ENCODE measurements at regions not wholly inside any gene's neighbourhood (a gene's known extent, or its start where the extent isn't known, plus 50 kb on each side); places are given as distances from the start of the nearest gene placed in this dataset. TPM values are rescaled to one million over a fixed set of nuclear protein-coding genes. Genes with fewer than 3 reads are reported as not detected.

GRCh38 chr3:41143421-41144031 lies 55.8 kb upstream of the CTNNB1 start:
- no peak overlapping the region for H3K27ac ChIP-seq
- no peaks in the 10 kb centered on the region for H4K20me1 ChIP-seq (ENCODE audit: insufficient read depth)
- H3K9me2 ChIP-seq (ENCODE audit: insufficient read depth): no peaks in the 10 kb centered on the region
- no peak overlapping the region for H3K4me2 ChIP-seq (ENCODE audit: unreplicated experiment)
- no peak overlapping the region for H2AFZ ChIP-seq
- no peaks in the 10 kb centered on the region for H3K4me1 ChIP-seq (ENCODE audit: insufficient read depth)
- H3K9ac ChIP-seq: no peak overlapping the region
- WGBS, 2 experiments (ENCODE audit: low coverage in 1 of 2, low lambda C conversion rate in 2 of 2, missing lambda C conversion rate in 2 of 2): 7 to 14% methylated on average over 3 of the region's 3 CpGs
- no peak overlapping the region for H3K4me3 ChIP-seq
- DNase-seq: no peak
- H3K9me3 ChIP-seq (ENCODE audit: low read depth): no peaks in the 10 kb centered on the region
- no peaks in the 10 kb centered on the region; the same call in 1 of the 2 replicates for H3K27me3 ChIP-seq (replicated peaks; ENCODE audit: insufficient read depth)
- H3K79me2 ChIP-seq (ENCODE audit: insufficient read depth): no peaks in the 10 kb centered on the region
- TF ChIP-seq EZH2phosphoT487 (IDR thresholded peaks at IDR 0.05; ENCODE audit: insufficient read depth, low read depth): no peak
- no peak for TF ChIP-seq EZH2 (IDR thresholded peaks at IDR 0.05; ENCODE audit: insufficient read depth, poor library complexity, severe bottlenecking)
- in situ Hi-C loops (cut with MboI): no loop called here
- H3K36me3 ChIP-seq (ENCODE audit: low read depth): no peaks in the 10 kb centered on the region
- H3F3A ChIP-seq (ENCODE audit: insufficient read depth): no peaks in the 10 kb centered on the region

DNA sequence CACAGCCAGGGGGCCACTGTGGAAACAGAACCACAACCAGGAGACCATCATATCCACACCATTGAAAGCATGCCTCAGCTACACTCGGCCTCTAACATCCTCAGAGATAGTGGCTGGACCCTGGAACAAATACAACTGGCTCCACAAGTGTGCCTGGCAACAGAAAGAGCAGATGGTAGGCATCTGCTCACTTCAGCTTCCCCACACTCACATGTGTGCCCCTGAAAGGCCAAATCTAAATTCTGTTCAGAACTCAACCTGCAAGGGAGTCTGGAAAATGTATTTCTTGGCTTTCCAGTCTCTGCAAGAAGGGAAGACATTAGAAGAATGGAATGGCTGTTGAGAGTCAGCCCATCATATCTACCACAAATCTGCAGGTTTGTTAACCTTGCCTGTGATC lies 54.7 kb upstream of the CTNNB1 start:
- 0 to 8% methylated on average over 1 of the region's 1 CpG for whole genome bisulfite sequencing, 2 experiments (ENCODE audit: low coverage in 1 of 2, low lambda C conversion rate in 2 of 2, missing lambda C conversion rate in 2 of 2)
- Histone ChIP-seq H3K4me3 (no peak overlapping the region), H2AFZ (no peak overlapping the region), H3K9me2 (ENCODE audit: insufficient read depth) (no peaks in the 10 kb centered on the region), H3K36me3 (ENCODE audit: low read depth) (no peaks in the 10 kb centered on the region), H3K9me3 (ENCODE audit: low read depth) (no peaks in the 10 kb centered on the region), H3K9ac (no peak overlapping the region), H3K79me2 (ENCODE audit: insufficient read depth) (no peaks in the 10 kb centered on the region), H4K20me1 (ENCODE audit: insufficient read depth) (no peaks in the 10 kb centered on the region), H3K27me3 (replicated peaks; ENCODE audit: insufficient read depth) (no peaks in the 10 kb centered on the region; the same call in 1 of the 2 replicates), H3K4me2 (ENCODE audit: unreplicated experiment) (no peak overlapping the region), H3K4me1 (ENCODE audit: insufficient read depth) (no peaks in the 10 kb centered on the region), H3F3A (ENCODE audit: insufficient read depth) (no peaks in the 10 kb centered on the region), H3K27ac (no peak overlapping the region)
- in situ Hi-C loops (cut with MboI): no loop called here
- no peak for TF ChIP-seq EZH2 (IDR thresholded peaks at IDR 0.05; ENCODE audit: insufficient read depth, poor library complexity, severe bottlenecking)
- no peak for TF ChIP-seq EZH2phosphoT487 (IDR thresholded peaks at IDR 0.05; ENCODE audit: insufficient read depth, low read depth)
- DNase-seq: no peak

DNA sequence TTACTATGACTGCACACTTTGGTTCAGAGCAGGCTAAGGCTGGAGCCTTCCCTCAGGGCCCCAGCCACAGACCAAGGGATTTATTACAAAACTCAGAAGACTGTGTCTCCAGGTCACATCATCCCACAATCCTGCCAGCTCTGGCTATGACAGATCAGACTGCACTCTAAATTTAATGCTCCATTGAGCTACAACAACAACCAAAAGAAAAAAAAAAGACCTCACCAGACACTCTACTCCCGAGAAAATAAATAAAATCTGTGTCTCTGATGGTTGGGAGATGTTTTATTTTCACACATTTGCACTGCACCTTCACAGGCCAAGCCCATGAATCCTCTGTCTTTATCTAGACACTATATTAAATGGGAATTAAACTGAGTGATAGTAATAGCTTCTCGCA lies 50.8 kb upstream of the CTNNB1 start:
- Histone ChIP-seq H3K4me1 (ENCODE audit: insufficient read depth) (no peaks in the 10 kb centered on the region), H3K27me3 (replicated peaks; ENCODE audit: insufficient read depth) (no peaks in the 10 kb centered on the region), H3K27ac (no peak overlapping the region), H2AFZ (no peak overlapping the region), H3K79me2 (ENCODE audit: insufficient read depth) (no peaks in the 10 kb centered on the region), H4K20me1 (ENCODE audit: insufficient read depth) (no peaks in the 10 kb centered on the region), H3K9ac (no peak overlapping the region), H3K4me2 (ENCODE audit: unreplicated experiment) (no peak overlapping the region), H3K9me3 (ENCODE audit: low read depth) (no peaks in the 10 kb centered on the region), H3K36me3 (ENCODE audit: low read depth) (no peaks in the 10 kb centered on the region), H3K4me3 (no peak overlapping the region), H3F3A (ENCODE audit: insufficient read depth) (no peaks in the 10 kb centered on the region), H3K9me2 (ENCODE audit: insufficient read depth) (no peaks in the 10 kb centered on the region)
- in situ Hi-C loops (cut with MboI): no loop called here
- no peak for DNase-seq
- TF ChIP-seq EZH2 (IDR thresholded peaks at IDR 0.05; ENCODE audit: insufficient read depth, poor library complexity, severe bottlenecking) (no peak), EZH2phosphoT487 (IDR thresholded peaks at IDR 0.05; ENCODE audit: insufficient read depth, low read depth) (no peak)
- 22 to 29% methylated on average over 2 of the region's 2 CpGs for WGBS, 2 experiments (ENCODE audit: low coverage in 1 of 2, low lambda C conversion rate in 2 of 2, missing lambda C conversion rate in 2 of 2)

- no peak overlapping the region for H2AFZ ChIP-seq
- in situ Hi-C loops (cut with MboI): no loop called here
- no peak overlapping the region for H3K27ac ChIP-seq
- no peaks in the 10 kb centered on the region for H3K79me2 ChIP-seq (ENCODE audit: insufficient read depth)
- no peaks in the 10 kb centered on the region for H4K20me1 ChIP-seq (ENCODE audit: insufficient read depth)
- WGBS, 2 experiments (ENCODE audit: low coverage in 1 of 2, low lambda C conversion rate in 2 of 2, missing lambda C conversion rate in 2 of 2): 28 to 34% methylated on average over 4 of the region's 4 CpGs
- no peaks in the 10 kb centered on the region for H3F3A ChIP-seq (ENCODE audit: insufficient read depth)
- no peaks in the 10 kb centered on the region for H3K36me3 ChIP-seq (ENCODE audit: low read depth)
- H3K9me2 ChIP-seq (ENCODE audit: insufficient read depth): no peaks in the 10 kb centered on the region
- H3K4me1 ChIP-seq (ENCODE audit: insufficient read depth): no peaks in the 10 kb centered on the region
- DNase-seq: no peak
- H3K9ac ChIP-seq: no peak overlapping the region
- no peaks in the 10 kb centered on the region for H3K9me3 ChIP-seq (ENCODE audit: low read depth)
- TF ChIP-seq EZH2phosphoT487 (IDR thresholded peaks at IDR 0.05; ENCODE audit: insufficient read depth, low read depth) (no peak), EZH2 (IDR thresholded peaks at IDR 0.05; ENCODE audit: insufficient read depth, poor library complexity, severe bottlenecking) (no peak)
- H3K4me2 ChIP-seq (ENCODE audit: unreplicated experiment): no peak overlapping the region
- no peaks in the 10 kb centered on the region for H3K27me3 ChIP-seq (replicated peaks; ENCODE audit: insufficient read depth)
- no peak overlapping the region for H3K4me3 ChIP-seq
Measured at GRCh38 chr3:41148901-41149300, 50.4 kb upstream of the CTNNB1 start.

Small RNAs in the stretch of these regions (small RNA-seq; reads per million reads assigned to genes)
- gene AC099560.2 (ENCODE audit: low read depth, low replicate concordance): 0.19 reads per million
- not detected for gene HMGN2P24 (ENCODE audit: low read depth, low replicate concordance)
